ENCODE measurements at regions not wholly inside any gene's neighbourhood (a gene's known extent, or its start where the extent isn't known, plus 50 kb on each side); places are given as distances from the start of the nearest gene placed in this dataset.

- Histone ChIP-seq H3K9ac (ENCODE audit: low read length) (no peak overlapping the region), H3K79me2 (ENCODE audit: low read length) (no peaks in the 10 kb centered on the region), H3K27me3 (ENCODE audit: low read length) (no peaks in the 10 kb centered on the region), H4K20me1 (ENCODE audit: low read length) (no peaks in the 10 kb centered on the region), H3K4me2 (ENCODE audit: low read length) (no peak overlapping the region), H3K27ac (ENCODE audit: low read length) (no peak overlapping the region), H3K36me3 (ENCODE audit: low read depth, low read length) (no peaks in the 10 kb centered on the region), H2AFZ (ENCODE audit: low read length) (no peak overlapping the region), H3F3A (ENCODE audit: low read length, unreplicated experiment) (no peaks in the 10 kb centered on the region), H3K4me3 (ENCODE audit: low read length) (no peak overlapping the region), H3K9me2 (replicated peaks; ENCODE audit: low read length) (no peaks in the 10 kb centered on the region), H3K4me1 (ENCODE audit: insufficient read depth, low read length) (peaks cover 18% of the 10 kb centered on the region), H3K9me3 (ENCODE audit: low read length) (no peaks in the 10 kb centered on the region)
- BruUV-seq (replicated peaks), result no TSS peak
- ChIA-PET POLR2A (ENCODE audit: unreplicated experiment) (no interaction called here), CTCF (no interaction called here)
- intact Hi-C loops (cut with micrococcal nuclease), result loop anchor here (10.0 kb wide), 2 partner anchors 257 to 407 kb away; no protein-coding TSS in a partner anchor
- TF ChIP-seq EZH2phosphoT487 (IDR thresholded peaks at IDR 0.05; ENCODE audit: borderline replicate concordance, low read length), result no peak
- no peak for TF ChIP-seq EZH2 (IDR thresholded peaks at IDR 0.05; ENCODE audit: low read length, unreplicated experiment)
- TF ChIP-seq CTCF (conservative IDR thresholded peaks at IDR 0.05; ENCODE audit: low read depth, low read length), result no peak
- ATAC-seq (no peak), DNase-seq (no peak)
Observed at GRCh38 chr1:14117700-14118099, 417.7 kb downstream of the PRDM2 start.

- Histone ChIP-seq H3F3A (ENCODE audit: low read length, unreplicated experiment) (no peaks in the 10 kb centered on the region), H3K79me2 (ENCODE audit: low read length) (no peaks in the 10 kb centered on the region), H3K27ac (ENCODE audit: low read length) (no peak overlapping the region), H3K9me2 (replicated peaks; ENCODE audit: low read length) (no peaks in the 10 kb centered on the region), H3K4me2 (ENCODE audit: low read length) (no peak overlapping the region), H4K20me1 (ENCODE audit: low read length) (no peaks in the 10 kb centered on the region), H3K4me1 (ENCODE audit: insufficient read depth, low read length) (peaks cover 7% of the 10 kb centered on the region), H2AFZ (ENCODE audit: low read length) (no peak overlapping the region), H3K9ac (ENCODE audit: low read length) (no peak overlapping the region), H3K4me3 (ENCODE audit: low read length) (no peak overlapping the region), H3K36me3 (ENCODE audit: low read depth, low read length) (no peaks in the 10 kb centered on the region), H3K9me3 (ENCODE audit: low read length) (no peaks in the 10 kb centered on the region), H3K27me3 (ENCODE audit: low read length) (no peaks in the 10 kb centered on the region)
- ATAC-seq (no peak), DNase-seq (no peak)
- TF ChIP-seq CTCF (conservative IDR thresholded peaks at IDR 0.05; ENCODE audit: low read depth, low read length), result no peak
- no peak for TF ChIP-seq EZH2 (IDR thresholded peaks at IDR 0.05; ENCODE audit: low read length, unreplicated experiment)
- TF ChIP-seq EZH2phosphoT487 (IDR thresholded peaks at IDR 0.05; ENCODE audit: borderline replicate concordance, low read length), result no peak
- intact Hi-C loops (cut with micrococcal nuclease), result loop anchor here (10.0 kb wide), 2 partner anchors 256 to 406 kb away; no protein-coding TSS in a partner anchor
- POLR2A ChIA-PET (ENCODE audit: unreplicated experiment), result no interaction called here
- BruUV-seq (replicated peaks), result no TSS peak
- CTCF ChIA-PET, result no interaction called here
Observed at GRCh38 chr1:14118691-14119485, 418.9 kb downstream of the PRDM2 start.

DNA sequence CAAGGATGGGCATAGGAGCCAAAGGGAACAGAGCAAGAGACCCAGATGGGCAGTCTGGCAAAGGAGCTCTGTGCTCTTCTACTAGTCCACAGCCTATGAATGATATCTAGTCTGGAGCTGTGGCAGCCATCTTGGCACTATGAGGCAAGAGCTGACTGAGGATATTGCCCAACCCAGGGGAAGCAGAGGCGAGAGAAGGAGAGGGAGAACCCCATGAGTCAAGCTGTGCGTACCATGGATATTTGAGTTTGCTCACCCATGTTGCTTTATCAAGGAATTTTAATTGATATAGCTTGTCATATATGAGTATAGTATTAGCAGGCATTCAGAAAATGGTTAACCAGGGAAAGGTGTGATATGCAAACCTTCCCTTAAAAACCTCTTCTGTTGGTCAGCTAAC lies 420.9 kb downstream of the PRDM2 start:
- no peak for DNase-seq
- Histone ChIP-seq H3K9me2 (replicated peaks; ENCODE audit: low read length) (no peaks in the 10 kb centered on the region), H3K27ac (ENCODE audit: low read length) (no peak overlapping the region), H2AFZ (ENCODE audit: low read length) (no peak overlapping the region), H3K27me3 (ENCODE audit: low read length) (no peaks in the 10 kb centered on the region), H4K20me1 (ENCODE audit: low read length) (no peaks in the 10 kb centered on the region), H3K9me3 (ENCODE audit: low read length) (no peaks in the 10 kb centered on the region), H3F3A (ENCODE audit: low read length, unreplicated experiment) (no peaks in the 10 kb centered on the region), H3K4me3 (ENCODE audit: low read length) (no peak overlapping the region), H3K4me1 (ENCODE audit: insufficient read depth, low read length) (no peaks in the 10 kb centered on the region), H3K79me2 (ENCODE audit: low read length) (no peaks in the 10 kb centered on the region), H3K9ac (ENCODE audit: low read length) (no peak overlapping the region), H3K36me3 (ENCODE audit: low read depth, low read length) (no peaks in the 10 kb centered on the region), H3K4me2 (ENCODE audit: low read length) (no peak overlapping the region)
- BruUV-seq (replicated peaks), result no TSS peak
- ATAC-seq, result no peak
- no peak for TF ChIP-seq EZH2 (IDR thresholded peaks at IDR 0.05; ENCODE audit: low read length, unreplicated experiment)
- no peak for TF ChIP-seq EZH2phosphoT487 (IDR thresholded peaks at IDR 0.05; ENCODE audit: borderline replicate concordance, low read length)
- TF ChIP-seq CTCF (conservative IDR thresholded peaks at IDR 0.05; ENCODE audit: low read depth, low read length), result no peak
- ChIA-PET POLR2A (ENCODE audit: unreplicated experiment) (no interaction called here), CTCF (no interaction called here)
- intact Hi-C loops (cut with micrococcal nuclease), result no loop called here
